ENCODE measurements at regions not wholly inside any gene's neighbourhood (a gene's known extent, or its start where the extent isn't known, plus 50 kb on each side); places are given as distances from the start of the nearest gene placed in this dataset.

GRCh38 chr10:58885146-58885545, 291.3 kb upstream of the PHYHIPL start:
- DNase-seq = no peak

- no peak for DNase-seq
These were observed 290.6 kb upstream of the PHYHIPL start for GRCh38 chr10:58885686-58886345.

- no peak for DNase-seq
These were observed 290.0 kb upstream of the PHYHIPL start for GRCh38 chr10:58886406-58886805.

- DNase-seq = no peak
These were observed 289.0 kb upstream of the PHYHIPL start for GRCh38 chr10:58887474-58887873.

GRCh38 chr10:58888957-58889356, 287.5 kb upstream of the PHYHIPL start:
- no peak for DNase-seq

GRCh38 chr10:58892031-58892531, 284.4 kb upstream of the PHYHIPL start:
- no peak for DNase-seq

GRCh38 chr10:58894929-58895328, 281.5 kb upstream of the PHYHIPL start:
- DNase-seq = no peak

- DNase-seq = no peak
These were observed 280.2 kb upstream of the PHYHIPL start for GRCh38 chr10:58896229-58896628.

GRCh38 chr10:58897236-58897635, 279.2 kb upstream of the PHYHIPL start:
- no peak for DNase-seq

GRCh38 chr10:58897708-58898107, 278.7 kb upstream of the PHYHIPL start:
- no peak for DNase-seq

GRCh38 chr10:58898854-58899573, 277.4 kb upstream of the PHYHIPL start:
- no peak for DNase-seq

- DNase-seq = no peak
These were observed 275.3 kb upstream of the PHYHIPL start for GRCh38 chr10:58901092-58901646.

GRCh38 chr10:58903071-58903470, 273.4 kb upstream of the PHYHIPL start:
- no peak for DNase-seq

- DNase-seq = no peak
These were observed 266.6 kb upstream of the PHYHIPL start for GRCh38 chr10:58909881-58910280.

- no peak for DNase-seq
These were observed 262.7 kb upstream of the PHYHIPL start for GRCh38 chr10:58913717-58914116.

GRCh38 chr10:58918887-58919286, 257.6 kb upstream of the PHYHIPL start:
- DNase-seq = no peak

GRCh38 chr10:58919927-58920654, 256.4 kb upstream of the PHYHIPL start:
- no peak for DNase-seq

GRCh38 chr10:58920655-58921003, 255.8 kb upstream of the PHYHIPL start:
- DNase-seq = no peak

- no peak for DNase-seq
These were observed 255.0 kb upstream of the PHYHIPL start for GRCh38 chr10:58921421-58921855.

- DNase-seq = no peak
These were observed 251.1 kb upstream of the PHYHIPL start for GRCh38 chr10:58925381-58925780.

- no peak for DNase-seq
These were observed 245.9 kb upstream of the PHYHIPL start for GRCh38 chr10:58930500-58930899.

GRCh38 chr10:58932126-58932525, 244.3 kb upstream of the PHYHIPL start:
- DNase-seq = no peak

- DNase-seq = no peak
These were observed 243.7 kb upstream of the PHYHIPL start for GRCh38 chr10:58932577-58933314.
